HEK293T (cell line): ENCODE measurements at regions not wholly inside any gene's neighbourhood (a gene's known extent, or its start where the extent isn't known, plus 50 kb on each side); places are given as distances from the start of the nearest gene placed in this dataset.

Experiments
- BHLHE40 ChIP-seq: fragments of 450-650 bp; IDR thresholded peaks from 2 replicates; pipeline ENCODE4 v1.6.1; 2016; ENCODE audit warnings: mild to moderate bottlenecking, moderate library complexity, borderline replicate concordance
- HDGF ChIP-seq: fragments of 450-650 bp; IDR thresholded peaks from 2 replicates; pipeline ENCODE4 v1.6.1; 2017; ENCODE audit warnings: antibody characterized with exemption, borderline replicate concordance
- NFRKB ChIP-seq: fragments of 450-650 bp; IDR thresholded peaks from 2 replicates; pipeline ENCODE4 v1.6.1; 2016; ENCODE audit warnings: mild to moderate bottlenecking, moderate library complexity
- TARDBP ChIP-seq: fragments of 450-650 bp; IDR thresholded peaks from 2 replicates; pipeline ENCODE4 v1.6.1; 2016

DNA sequence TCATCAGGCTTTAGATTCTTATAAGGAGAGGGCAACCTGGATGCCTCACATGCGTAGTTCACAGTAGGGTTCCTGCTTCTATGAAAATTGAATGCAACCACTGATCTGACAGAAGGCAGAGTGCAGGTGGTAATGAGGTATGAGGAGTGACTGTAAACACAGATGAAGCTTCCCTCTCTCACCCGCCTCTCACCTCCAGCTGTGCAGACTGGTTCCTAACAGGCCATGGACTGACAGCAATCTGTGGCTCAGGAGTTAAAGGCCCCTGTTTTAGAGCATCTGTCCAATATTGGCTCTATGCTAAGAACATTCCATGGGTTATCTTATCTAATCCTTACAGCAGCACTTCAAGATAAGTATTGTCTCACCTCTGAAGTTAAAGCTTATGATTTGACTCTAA lies 213.5 kb upstream of the NRP1 start:
- TF ChIP-seq BHLHE40, result no peak
- TF ChIP-seq TARDBP, result no peak
- TF ChIP-seq HDGF, result no peak
- no peak for TF ChIP-seq NFRKB
